Fibroblast of pulmonary artery (primary cell): ENCODE measurements at regions not wholly inside any gene's neighbourhood (a gene's known extent, or its start where the extent isn't known, plus 50 kb on each side); places are given as distances from the start of the nearest gene placed in this dataset.

ENCODE experiments used
- DNase-seq: peaks from one replicate; pipeline ENCODE4 v3.0.0-alpha.2; 2010; ENCODE audit warnings: low read depth
- H3K4me3 ChIP-seq: replicated peaks from 2 replicates; pipeline ENCODE4 v1.5.1; 2011; ENCODE audit warnings: low read depth, mild to moderate bottlenecking, control low read depth, low read length, moderate library complexity
- TF ChIP-seq, protein P1 (sequence below): IDR thresholded peaks from 2 replicates; pipeline ENCODE4 v1.5.1; 2011; ENCODE audit warnings: mild to moderate bottlenecking, control low read depth, low read length, inconsistent platforms; ENCODE audit errors: missing control alignments

DNA sequence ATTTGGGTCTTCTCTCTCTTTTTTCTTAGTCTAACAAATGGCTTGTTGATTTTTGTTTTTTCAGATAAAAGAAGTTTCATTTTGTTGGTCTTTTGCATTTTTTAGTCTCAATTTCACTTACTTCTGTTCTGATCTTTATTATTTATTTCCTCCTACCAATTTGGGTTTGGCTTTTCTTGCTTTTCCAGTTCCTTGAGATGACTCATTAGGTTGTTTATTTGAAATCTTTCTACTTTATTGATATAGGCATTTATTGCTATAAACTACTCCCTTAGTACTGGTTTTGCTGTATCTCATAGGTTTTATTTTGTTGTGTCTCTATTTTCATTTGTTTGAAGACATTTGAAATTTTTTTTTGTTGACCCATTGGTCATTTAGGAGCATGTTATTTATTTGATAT is 152.2 kb upstream of the MPHOSPH6 start:
- H3K4me3 ChIP-seq = no peak overlapping the region
- TF ChIP-seq, protein P1, sequence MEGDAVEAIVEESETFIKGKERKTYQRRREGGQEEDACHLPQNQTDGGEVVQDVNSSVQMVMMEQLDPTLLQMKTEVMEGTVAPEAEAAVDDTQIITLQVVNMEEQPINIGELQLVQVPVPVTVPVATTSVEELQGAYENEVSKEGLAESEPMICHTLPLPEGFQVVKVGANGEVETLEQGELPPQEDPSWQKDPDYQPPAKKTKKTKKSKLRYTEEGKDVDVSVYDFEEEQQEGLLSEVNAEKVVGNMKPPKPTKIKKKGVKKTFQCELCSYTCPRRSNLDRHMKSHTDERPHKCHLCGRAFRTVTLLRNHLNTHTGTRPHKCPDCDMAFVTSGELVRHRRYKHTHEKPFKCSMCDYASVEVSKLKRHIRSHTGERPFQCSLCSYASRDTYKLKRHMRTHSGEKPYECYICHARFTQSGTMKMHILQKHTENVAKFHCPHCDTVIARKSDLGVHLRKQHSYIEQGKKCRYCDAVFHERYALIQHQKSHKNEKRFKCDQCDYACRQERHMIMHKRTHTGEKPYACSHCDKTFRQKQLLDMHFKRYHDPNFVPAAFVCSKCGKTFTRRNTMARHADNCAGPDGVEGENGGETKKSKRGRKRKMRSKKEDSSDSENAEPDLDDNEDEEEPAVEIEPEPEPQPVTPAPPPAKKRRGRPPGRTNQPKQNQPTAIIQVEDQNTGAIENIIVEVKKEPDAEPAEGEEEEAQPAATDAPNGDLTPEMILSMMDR = no peak
- no peak for DNase-seq

DNA sequence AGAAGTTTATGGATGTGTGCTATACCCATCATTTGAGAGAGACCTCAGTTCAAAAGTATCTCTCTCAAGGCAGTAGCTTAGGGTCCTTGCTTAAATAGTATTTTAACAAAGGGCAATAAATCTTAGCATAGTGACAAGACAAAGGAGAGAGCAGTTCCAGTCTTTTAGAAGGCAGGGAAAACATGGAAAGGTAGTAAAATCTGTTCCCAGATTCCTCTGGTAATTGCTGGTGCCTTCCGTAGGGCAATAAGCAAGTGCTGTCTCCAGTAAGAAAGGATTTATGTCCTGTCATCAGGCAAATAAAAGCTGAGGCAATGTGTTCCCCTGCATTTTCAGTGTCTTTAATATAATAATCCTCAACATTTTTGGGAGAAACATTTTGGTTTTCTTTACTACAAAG is 149.0 kb upstream of the MPHOSPH6 start:
- no peak for DNase-seq
- H3K4me3 ChIP-seq = no peak overlapping the region
- TF ChIP-seq, protein P1 = no peak

DNA sequence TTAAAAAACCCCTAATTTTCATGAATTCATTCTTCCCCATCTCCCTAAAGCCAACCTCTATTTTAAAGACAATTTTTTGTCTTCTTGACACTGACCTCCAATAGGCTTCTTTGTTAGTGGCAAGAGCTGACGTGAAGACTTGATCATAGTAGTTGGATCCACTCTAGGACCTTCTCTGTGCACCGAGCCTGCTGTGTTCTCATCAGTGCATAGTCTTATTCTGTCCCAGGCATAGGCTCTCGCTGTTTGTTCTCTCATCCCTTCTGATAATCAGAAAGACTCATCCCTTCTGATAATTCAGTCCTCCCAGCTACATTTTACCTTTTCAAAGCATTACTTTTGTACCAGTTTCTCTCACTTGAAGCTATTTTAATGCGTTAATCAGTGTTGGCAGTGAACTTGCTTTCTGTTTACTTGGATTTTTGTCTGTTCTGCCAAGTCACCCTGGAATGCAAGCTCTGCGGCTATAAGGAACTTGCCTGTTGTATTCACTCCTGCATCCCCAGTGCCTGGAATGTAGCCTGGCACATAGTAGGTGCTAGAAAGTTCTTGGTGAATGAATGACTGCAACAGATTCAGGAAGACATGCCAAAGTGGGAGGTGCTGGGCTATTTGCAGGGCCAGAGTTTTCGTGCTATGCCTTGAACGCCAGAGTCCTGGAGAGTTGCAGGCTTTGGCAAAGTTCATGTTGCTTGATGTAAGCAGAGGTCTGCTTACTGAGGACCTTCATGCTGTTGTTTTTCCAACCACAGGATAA is 147.6 kb upstream of the MPHOSPH6 start:
- no peak for DNase-seq
- no peak overlapping the region for H3K4me3 ChIP-seq
- TF ChIP-seq, protein P1 = no peak

DNA sequence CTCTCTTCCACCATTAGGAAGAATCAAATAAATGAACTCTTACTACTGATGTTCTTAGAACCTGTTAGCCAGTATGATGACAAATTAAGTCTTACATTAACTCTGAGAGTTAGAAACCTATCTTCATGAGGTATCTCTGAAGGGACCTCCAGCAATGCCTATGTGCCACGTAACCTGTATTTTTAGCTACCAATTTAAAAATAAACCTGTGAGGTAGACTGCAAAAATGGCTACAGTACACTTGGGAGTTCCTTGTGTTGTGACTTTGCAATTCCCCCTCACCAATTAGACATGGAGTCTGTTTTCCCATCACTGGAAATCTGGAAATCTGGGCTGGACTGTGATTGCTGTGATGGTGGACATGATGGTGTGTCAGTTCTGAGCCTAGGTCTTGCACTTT is 143.7 kb upstream of the MPHOSPH6 start:
- DNase-seq = no peak
- TF ChIP-seq, protein P1 = no peak

DNA sequence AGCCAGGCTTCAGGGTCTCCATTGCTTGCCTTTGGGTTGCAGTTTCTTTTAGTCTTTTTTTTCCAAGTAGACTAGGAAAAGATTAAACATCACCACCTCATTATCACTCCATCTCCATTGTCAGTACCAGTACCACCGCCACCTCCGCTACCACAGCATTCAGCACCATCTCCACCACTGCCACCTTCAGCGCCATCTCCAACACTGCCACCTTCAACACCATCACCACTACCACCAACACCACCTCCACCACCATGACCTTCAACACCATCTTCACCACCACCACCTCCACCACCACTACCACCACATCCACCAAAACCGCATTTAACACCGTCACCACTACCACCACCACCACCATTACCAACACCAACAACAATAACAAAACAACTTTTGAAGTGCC is 141.5 kb upstream of the MPHOSPH6 start:
- H3K4me3 ChIP-seq = no peak overlapping the region
- TF ChIP-seq, protein P1 = no peak
- DNase-seq = no peak

More for the DNA sequence above, 143.7 kb upstream of the MPHOSPH6 start:
- no peak overlapping the region for H3K4me3 ChIP-seq

DNA sequence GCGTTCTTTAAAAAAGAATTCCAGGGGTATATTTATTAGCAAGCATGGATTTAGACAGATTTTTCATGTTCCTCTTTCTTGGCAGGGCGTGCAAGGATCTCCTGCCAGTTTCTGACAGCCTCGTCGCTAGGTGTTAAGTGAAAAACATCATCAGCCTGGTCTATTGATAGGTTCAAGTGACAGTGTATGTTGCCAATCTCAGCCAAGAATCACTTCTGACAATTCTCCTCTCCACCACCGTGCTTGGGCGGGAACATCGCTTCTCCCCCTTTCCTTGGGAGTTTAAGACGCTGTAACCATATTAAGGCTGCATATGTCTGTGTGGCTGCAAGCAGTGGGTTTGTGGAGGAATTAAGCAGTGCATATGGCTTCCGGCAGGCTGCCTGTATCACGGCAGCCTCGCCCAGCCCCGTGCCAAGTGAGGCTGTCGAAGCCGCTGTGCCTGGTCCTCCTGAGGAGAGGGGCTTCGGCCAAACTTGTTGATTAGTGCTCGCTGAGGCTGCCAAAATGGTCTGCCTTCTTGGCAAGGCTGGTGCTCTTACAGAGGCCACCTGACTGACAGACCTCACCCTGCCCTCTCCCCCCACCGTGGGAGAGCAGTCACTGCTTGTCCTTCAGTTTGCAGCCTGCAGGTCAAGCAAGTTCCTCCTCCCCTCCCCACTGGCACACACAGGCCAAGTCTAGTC is 132.2 kb upstream of the MPHOSPH6 start:
- H3K4me3 ChIP-seq = no peak overlapping the region
- DNase-seq = no peak
- TF ChIP-seq, protein P1 = no peak
